Ureter (tissue), 1 donor: ENCODE measurements at regions not wholly inside any gene's neighbourhood (a gene's known extent, or its start where the extent isn't known, plus 50 kb on each side); places are given as distances from the start of the nearest gene placed in this dataset.

Experiments used
- DNase-seq: peaks from one replicate; pipeline ENCODE4 v3.0.0-alpha.2; 2020; ENCODE audit warnings: low spot score
- donor health status: DM: yes; HTN: yes; CAD: no.

DNA sequence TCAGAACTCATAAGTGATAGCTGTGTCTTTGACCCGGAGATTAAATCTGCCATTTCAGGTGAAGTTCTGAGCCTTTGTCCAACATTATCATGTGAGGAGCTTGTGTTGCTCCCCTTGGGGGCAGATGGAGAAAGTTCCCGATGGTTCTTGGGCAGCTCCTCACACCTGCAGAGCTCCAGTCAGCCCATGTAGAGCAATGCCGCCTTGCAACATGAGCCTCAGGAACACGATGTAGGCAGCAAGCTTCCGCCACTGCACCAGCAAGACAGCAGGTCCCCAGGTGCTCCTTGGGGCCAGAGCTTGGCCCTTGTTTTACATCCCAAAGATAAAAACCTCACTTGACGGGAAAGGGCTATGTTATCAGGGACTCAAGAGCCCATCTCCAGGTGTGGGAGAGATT lies 292.7 kb downstream of the IRX1 start:
- DNase-seq: no peak

DNA sequence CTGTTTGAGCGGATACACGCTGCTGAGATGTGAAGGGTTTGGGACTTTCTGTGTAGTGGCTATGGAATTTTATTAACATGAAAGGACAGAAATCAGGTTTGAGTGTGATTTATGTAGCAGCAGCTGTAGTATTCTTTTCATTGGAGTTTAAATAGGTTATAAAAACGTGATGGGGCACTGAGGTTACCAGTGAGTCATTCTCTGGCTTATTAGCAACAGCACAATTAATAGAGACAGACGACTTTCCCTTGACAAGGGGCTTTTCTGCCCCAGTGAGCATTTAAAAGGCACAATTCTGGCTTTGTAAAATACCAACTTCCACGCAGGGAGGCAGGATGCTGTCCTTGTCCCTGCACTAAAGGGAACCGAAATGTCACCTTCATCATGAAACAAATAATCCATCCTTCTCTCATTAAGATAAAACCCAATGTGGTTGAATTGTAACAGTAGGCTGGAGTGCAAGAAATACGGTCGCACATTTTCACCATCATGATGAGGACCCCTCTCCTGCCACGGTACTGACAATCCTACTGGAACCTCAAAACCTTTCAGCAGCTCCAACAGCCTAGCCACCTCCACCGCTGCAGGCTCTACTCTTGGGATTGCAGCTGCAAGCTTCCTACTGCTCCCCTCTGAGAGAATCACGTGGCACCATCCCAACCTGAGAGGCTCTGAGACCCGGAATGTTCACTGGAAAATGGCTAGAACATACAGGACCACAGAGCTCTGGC lies 293.9 kb downstream of the IRX1 start:
- DNase-seq: no peak

DNA sequence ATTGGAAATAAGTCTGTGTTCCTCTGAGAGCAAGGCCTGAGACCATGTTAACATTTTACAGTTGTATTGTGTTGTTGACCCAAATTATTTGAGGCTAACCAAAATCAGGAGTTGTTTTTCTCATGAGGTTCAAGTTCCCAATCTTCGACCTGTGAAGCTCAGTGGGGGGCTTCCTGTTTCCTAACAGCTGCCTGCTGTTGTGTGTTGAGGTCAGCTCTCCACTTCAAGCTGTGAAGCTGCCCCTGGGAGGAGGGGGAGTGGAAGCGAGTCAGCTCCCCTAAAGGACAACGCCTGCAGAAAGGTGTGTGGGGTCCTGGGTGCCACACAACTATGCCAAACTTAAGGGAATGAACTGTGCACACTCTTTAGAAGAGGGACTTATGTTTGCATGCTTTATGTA lies 295.5 kb downstream of the IRX1 start:
- DNase-seq: peak; percentile 28

DNA sequence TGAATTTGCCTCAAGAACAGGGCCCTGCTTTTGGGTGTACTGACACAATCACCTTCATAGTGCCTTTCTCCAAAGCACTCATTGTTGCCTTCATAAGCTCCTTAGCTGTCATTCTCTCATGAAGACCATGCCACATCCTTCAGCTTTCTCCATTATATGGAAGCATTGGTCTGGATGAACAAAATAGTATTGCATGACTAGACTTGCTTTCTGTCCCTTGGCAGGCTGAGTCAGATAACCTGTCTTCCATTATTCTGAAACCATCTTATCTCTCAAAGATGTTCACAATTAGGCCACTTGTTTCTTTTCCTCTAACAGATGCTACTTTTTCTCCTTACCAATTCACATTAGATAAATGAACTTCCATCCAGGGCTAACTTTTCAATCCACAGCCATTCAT lies 297.9 kb downstream of the IRX1 start:
- no peak for DNase-seq

DNA sequence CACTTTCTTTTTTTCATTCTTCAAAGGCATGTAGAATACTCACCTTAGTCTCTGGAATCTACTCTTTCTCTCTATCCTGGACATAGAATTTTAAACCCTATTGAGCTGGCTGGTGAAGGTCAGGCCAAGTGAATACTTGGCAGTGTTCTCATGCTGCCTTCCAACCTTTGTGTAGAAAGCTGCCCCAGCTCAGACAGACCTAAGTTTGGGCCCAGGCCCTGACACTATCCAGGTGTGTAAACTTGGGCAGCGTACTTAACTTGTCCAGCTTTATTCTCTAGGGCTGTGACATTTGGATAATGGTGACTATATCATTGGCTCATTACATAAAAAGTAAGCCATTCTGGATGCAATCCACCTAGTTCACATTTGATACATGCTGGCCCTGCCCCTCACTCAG lies 298.3 kb downstream of the IRX1 start:
- DNase-seq: peak; percentile 7

DNA sequence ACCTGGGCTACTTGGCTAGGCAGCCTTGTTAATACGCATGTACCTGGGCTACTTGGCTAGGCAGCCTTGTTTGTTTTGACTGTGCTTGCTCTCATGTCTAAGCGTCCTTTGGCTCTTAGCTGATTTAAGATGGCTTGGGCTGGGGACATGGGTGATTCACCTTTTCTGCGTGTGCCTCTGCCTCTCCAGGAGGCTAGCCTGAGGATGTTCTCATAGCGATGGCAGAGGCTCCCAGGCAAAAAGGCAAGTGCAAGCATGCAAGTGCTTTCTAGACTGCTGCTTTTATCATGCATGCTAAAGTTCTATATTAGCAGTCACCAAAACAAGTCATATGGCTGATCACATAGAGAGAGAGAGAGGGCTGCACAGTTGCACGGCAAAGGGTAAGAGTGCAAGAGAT lies 300.5 kb downstream of the IRX1 start:
- no peak for DNase-seq

DNA sequence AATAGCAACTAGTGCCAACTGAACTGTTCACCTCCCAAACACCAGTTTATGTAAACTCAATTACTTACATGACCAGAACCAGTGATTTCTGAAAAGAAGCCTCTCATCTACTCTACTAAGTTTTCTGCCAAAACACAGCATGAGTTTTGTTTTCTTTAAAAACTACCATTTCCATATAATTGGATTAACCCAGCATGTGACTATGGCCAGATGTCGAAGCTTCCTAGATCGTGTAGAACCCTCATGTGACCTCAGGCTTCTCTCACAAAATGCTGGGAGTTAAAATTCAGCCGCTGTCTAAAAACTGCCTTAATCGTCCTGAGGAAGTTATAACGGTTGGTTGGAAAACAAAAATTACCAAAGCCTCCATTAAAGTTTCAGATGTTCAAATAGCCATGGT lies 303.5 kb downstream of the IRX1 start:
- DNase-seq: no peak

DNA sequence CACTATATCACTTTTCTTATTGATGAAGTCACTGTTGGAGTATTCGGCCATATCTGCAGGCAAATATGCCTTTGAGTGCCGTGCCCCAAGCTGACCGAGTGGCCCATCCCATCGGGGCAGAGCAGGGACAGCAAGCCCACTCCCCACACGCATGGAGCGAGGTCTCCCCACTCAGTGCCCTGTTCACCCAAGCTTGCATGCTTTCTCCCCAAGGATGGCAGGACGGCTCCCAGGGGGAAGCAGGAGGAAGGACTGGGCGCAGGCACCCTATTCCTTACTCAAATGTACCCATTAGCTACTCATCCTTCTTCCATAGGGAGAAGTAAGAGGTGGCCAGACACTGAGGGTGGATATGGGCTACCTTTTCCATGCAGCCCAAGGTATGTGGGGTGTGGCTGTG lies 309.0 kb downstream of the IRX1 start:
- DNase-seq: no peak

DNA sequence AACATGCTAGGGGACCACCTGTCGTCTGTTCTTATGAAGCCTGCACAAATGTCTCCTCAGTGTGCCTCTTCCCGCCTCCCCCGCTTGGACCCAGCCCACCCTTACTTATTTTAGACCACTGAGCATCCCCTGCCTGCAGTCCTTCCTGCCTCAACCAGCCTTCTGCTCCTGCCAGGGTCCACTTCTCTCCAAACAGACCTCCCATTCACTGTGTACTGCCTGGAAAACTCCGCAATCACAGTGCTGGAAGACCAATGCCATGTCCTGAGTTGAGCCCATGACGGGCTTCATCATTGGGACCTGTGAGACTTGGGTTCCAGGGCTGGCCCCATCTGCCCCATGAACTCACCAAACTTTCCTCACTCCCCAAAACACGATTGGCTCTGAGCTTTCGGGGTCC lies 309.4 kb downstream of the IRX1 start:
- DNase-seq: no peak

DNA sequence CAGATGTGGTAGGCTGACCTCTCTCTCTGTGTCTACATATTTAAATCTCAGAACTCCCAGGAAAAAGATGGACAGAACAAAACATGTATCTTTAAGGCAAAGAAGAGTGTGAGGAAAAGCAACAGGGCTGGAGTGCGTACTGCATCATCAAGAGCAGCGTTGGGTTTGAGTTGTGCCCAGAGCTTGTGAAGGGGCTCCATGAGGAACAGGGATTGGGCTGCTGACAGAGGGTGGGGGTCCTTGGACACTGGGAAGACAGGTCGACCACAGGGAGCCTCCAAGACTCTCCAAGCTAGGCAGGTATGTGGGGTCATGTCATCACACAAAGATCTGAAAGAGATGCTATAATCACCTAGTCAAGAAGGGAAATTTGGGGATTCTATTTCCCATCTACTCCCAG lies 309.9 kb downstream of the IRX1 start:
- no peak for DNase-seq

DNA sequence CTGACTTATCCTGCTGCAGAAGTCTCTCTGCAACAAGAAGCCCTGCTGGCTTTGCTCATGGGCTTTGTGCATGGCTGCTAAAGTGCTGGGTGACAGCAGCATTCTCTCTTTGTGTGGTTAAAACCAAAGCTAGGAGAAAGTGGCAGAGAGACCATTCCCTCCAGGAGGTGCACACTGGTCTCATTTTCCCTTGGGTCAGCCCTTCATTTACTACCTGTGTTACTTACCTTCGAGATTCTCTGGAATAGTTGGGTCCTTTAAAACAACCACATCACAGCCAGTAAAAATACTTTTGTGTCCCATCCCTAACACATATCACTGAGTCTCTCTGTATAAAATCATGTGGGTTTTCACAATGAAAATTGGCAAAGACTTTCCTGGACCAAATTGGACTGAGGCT lies 315.5 kb downstream of the IRX1 start:
- DNase-seq: no peak

DNA sequence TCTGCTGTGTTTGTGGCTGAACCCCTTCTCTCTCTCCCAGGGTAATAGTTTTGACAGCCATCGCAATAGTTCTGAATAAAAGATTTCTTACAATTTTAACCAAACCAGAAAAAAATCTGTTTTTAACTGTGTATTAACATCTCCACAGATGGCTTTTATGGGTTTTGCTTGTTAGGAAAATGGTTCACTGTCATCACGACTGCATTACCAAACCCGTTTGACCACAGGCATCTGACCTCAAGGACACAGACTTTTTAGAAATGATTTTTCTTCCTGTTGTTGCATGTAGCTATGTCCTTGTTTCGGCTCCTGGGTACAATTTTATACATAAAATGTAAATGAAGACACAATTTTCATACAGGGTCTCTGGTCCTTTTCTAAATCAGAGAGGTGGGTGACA lies 316.1 kb downstream of the IRX1 start:
- no peak for DNase-seq

DNA sequence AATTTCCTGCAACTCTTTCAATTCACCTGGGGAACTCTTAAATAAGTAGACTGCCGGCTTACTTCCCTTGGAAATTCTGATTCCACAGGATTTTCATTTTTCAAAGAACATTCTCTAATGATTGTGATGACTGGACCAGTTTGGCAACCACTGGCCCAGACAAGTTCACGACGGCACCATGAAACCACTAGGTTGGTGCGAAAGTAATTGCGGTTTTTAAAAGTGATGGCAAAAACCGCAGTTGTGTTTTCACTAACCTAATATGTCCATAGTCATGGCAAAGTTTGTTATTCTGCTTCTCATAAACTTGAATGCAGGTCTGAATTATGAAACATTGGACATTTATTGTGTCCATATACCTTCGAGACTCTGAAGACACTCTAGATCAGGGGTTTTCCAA lies 317.2 kb downstream of the IRX1 start:
- no peak for DNase-seq

DNA sequence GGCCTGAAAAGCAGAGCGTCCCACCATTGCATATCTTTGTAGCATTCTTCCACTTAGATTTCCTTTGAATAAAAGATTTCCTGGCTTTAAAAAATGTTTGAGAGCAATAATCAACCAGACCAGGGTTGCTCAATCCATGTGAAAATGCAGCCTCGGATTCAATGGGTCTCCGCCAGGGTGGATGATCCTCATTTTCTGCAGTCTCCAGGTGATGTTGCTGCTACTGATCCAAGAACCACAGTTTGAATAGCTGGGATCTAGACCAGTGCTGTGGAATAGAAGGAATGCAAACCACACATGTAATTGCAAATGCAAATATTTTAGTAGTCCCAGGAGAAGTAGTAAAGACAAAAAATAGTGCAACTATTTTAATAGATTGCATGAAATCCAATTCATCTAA lies 317.6 kb downstream of the IRX1 start:
- no peak for DNase-seq

DNA sequence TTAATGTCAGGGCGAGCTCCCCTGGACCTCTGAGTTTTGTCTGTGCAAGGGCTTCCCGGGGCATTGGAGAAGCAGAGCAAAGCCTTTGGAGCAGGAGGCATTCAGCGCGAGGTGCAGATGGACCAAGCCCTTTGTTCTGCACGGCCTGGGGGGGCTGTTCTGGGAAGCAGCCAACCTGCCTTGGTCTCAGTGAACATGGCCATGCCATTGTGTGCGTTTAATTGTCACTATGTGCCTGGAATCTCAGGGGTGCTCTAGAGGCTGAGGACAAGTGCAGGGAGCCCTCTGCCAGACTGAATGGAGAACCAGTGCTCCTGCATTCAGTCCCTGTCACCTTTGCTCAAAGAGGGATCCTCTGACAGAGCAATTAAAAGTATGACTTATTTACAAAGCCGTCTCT lies 329.4 kb downstream of the IRX1 start:
- DNase-seq: no peak

DNA sequence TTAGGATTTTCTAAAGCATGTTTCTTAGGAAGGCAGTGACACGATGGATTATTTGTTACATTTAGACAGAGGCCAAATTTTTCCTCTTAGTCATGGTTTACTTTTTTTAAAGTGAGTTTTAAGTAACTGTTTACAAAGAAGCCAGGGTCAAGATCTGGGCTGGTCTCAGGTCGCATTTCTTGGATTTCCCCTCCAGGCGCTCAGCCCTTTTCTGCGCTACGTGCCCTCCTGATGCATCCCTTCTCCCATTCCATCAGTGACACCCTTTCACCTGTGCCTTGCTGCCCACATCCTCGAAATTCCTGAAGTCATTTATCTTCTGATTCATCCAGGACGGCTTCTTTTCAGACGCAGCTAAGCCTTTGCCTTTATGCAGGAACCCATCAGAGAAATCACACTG lies 330.3 kb downstream of the IRX1 start:
- DNase-seq: no peak

DNA sequence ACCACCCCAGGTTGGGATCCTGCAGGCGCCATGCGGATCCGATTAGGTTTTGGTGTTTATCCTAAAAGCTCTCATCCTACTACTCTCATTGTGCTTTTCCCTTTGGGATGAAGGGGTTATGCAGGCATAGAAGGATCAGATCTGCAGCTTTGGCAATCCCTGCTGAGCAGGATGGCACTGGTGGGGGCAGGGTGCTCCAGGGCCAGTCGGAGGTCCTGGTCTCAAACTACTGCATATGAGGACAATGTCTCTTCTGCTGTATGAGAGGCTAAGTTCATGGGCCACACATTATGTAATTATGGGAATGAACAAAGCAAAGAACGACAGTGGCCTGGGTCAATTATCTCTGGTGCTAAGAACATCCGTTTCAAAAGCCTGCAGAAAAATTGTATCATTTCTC lies 334.2 kb downstream of the IRX1 start:
- no peak for DNase-seq

DNA sequence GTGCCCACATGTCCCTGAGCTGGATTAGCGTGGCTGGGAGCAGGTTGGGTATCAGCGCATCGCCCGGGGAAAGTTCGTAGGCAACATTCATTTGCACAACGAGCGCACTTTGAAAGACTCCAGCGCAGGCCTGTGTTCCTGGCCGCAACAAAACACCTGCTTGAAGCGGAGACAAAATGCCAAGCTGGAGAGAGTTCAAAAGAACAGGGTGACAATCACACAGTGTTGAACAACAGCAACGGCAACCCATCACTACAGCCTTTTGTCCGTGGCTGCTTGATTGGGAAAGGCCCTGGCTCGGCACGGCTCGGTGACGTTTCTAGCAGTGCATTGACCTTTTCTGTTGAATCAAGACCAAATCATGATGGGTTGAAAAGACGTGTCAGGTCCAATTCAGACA lies 336.3 kb downstream of the IRX1 start:
- no peak for DNase-seq

DNA sequence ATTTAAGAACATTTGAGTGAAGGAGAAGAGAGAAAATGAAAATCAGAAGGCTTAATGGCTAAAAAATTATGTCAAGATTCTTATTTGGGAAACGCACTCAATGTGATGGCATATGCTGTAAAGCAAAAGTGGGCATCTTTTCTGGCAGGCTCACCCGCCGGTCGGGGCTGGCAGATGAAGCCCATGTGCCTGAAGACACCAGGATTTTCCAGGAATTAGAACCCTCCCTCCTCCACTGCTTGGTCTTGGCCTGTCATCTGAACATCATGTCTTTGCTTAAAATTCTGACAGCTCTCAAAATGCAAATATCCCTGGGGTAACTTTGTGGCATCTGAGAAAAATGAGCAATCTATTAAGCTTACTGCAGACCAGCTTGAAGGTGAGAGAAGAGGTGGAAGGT lies 337.9 kb downstream of the IRX1 start:
- no peak for DNase-seq

DNA sequence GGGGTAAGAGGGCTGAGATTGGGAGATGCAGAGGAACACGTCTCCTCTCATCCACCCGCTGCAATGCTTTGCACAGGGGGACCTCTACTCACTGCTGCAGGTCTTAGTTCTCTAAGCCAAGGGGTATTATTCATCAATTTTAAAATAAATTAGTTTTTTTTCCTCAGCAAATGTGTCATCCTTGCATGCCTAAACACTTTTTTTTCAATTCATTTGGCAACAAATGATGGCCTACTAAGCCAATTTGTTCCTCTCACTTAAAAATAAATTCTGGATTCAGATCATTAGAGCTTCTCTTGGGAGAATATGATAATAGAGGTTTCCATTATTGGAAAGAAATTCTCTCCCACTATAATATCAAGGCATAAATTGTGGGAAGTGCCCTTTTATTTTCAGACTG lies 338.3 kb downstream of the IRX1 start:
- no peak for DNase-seq

DNA sequence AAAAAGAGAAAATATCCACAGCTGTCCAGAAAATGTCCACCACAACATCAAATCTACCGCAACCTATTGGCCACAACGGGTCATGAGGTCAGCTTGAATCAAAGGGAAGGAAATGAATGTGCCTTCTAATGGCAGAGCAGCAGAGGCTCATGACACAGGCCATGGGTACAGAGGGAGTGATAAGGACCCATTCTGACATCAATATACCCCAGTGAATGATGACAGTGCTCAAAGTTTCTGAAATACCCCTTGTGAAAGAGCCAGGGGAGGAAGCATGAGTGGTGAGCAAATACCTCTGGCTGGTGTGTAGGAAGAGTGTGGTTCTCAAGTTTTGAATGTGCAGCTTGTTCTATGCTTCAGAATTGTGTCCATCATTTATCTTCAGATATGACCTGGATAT lies 348.2 kb downstream of the IRX1 start:
- no peak for DNase-seq

DNA sequence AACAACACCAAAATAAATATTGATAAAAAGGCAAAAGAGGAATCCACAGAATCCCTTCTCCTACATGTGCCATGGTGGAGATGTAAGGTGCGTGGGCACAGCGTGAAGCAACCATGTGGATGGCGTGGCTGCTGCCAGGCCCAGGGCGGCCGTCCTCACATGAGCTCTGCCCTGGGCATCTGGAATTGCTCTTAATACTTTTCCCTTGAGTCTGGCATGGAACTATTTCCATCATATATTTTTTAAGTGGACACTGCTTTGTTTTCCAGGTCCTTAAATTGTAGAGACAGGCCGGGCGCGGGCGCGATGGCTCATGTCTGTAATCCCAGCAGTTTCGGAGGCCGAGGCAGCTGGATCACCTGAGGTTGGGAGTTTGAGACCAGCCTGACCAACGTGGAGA lies 349.3 kb downstream of the IRX1 start:
- no peak for DNase-seq

DNA sequence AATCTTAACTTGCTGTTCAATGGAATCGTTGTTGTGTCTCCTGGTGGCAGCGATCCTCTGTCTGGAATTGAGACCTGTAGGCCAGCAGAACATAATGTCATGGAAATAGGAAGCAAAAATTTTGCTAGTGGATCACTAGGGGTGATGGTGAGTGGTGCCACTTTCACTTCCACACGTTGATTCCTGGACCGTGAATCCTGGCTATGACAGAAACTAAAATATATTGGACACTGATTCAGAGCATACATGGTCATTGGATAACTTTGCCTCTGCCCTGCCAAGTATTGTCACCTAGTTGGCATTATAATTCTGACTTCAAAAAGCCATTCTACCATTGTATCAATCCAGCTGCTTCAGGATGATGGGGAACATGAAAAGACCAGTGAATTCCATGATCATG lies 353.2 kb downstream of the IRX1 start:
- no peak for DNase-seq

DNA sequence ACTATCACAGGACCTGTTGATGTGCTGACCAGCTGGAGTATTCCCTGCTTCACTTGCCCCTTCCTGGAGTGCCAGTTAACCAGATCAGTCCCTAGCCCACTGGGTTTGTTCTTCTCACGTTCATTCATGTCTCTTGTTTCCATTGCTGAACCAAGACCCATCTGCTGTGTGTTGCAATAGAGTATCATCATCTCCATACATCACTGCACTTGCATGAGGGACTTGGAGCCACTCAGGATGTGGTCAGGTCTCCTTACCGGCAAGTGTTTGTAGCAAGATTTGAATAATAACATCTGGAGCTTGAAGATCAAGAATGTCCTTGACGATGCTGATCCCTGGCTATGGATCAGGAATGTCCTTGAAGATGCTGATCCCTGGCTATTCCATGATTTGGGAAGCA lies 358.6 kb downstream of the IRX1 start:
- DNase-seq: no peak

DNA sequence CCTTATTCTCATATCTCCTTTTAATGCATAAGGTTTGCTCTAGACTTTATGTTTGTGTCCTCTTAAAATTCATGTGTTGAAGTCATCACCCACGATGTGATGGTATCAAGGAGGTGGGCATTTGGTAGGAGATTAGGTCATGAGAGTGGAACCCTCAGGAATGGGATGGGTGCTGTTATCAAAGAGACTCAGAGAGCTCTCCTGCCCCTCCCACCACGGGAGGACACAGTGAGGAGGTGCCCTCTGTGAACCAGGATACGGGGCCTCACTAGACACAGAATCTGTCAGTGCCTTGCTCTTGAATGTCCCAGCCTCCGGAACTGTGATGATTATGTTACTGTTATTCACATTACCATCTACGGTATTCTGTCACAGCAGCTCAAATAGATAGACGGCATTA lies 359.0 kb downstream of the IRX1 start:
- no peak for DNase-seq
